ENCODE measurements at regions not wholly inside any gene's neighbourhood (a gene's known extent, or its start where the extent isn't known, plus 50 kb on each side); places are given as distances from the start of the nearest gene placed in this dataset.

DNA sequence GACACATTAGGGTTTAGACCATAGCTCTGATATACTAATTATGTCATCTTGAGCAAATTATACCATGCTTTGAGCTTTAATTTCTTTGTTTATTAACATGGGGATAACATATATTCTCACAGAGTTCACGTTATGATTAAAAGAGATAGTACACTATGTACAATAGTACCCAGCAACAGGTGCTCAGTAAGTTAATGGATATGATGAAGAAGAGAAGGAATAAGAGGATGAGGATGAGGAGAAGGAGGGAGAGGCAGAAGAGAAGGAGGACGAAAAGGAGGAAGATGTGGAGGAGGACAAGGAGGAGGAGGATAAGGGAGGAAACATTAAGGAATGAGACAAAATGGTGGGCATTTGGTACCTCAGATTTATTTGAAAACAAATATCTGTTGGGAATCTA is 260.4 kb downstream of the SH2D1A start:
- Histone ChIP-seq H3K4me3 (no peak overlapping the region), H3K4me1 (ENCODE audit: low read depth) (no peaks in the 10 kb centered on the region), H3K36me3 (ENCODE audit: low read depth) (no peaks in the 10 kb centered on the region), H3K9me3 (no peaks in the 10 kb centered on the region)
- intact Hi-C loops (cut with DNase I, micrococcal nuclease): no loop called here
- ATAC-seq (no peak), DNase-seq (no peak)
- no peak for TF ChIP-seq CTCF (IDR thresholded peaks at IDR 0.05)

DNA sequence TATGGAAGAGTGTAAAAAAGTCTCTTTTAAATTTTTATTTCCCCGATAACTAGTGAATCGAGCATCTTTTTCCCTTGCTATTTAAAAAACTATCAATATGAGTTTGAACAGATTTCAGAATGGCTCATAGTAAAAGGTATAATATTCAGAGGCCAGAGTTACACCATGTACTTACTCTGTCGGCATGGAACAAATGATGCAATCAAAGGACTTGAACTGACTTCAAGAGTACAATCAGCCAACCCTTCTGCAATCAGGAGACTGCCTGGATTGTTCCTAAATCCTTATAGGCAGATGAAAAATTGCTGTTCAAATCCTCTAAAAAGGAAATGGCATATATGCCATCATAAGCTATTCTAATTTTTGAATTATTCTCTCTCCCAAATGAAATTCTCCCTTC is 273.3 kb downstream of the SH2D1A start:
- Histone ChIP-seq H3K9me3 (no peaks in the 10 kb centered on the region), H3K4me1 (ENCODE audit: low read depth) (no peaks in the 10 kb centered on the region), H3K36me3 (ENCODE audit: low read depth) (no peaks in the 10 kb centered on the region), H3K4me3 (no peak overlapping the region)
- DNase-seq (no peak), ATAC-seq (no peak)
- intact Hi-C loops (cut with DNase I, micrococcal nuclease): no loop called here
- no peak for TF ChIP-seq CTCF (IDR thresholded peaks at IDR 0.05)

DNA sequence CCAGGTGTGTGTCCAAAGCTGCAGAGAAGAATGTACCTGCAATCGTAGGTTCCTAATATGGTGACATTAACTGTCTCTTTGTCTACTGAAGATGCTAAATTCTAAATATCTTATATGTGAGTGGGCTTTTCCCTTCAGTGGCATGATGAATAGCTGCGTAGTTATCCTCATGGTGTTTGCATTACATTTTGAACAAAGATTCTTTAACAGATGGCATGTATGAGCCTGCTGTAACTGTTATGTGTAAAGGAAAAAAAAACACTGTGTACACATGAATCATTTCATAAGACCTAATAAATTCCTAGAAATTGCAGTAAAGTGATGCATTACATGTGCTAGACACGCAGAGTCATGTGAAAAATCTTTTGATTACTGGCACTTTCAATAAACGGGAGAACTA is 288.0 kb downstream of the SH2D1A start:
- H3K4me3 ChIP-seq: no peak overlapping the region
- TF ChIP-seq CTCF (IDR thresholded peaks at IDR 0.05): no peak
- intact Hi-C loops (cut with DNase I, micrococcal nuclease): no loop called here
- no peak for DNase-seq
- no peaks in the 10 kb centered on the region for H3K4me1 ChIP-seq (ENCODE audit: low read depth)
- H3K9me3 ChIP-seq: no peaks in the 10 kb centered on the region
- H3K36me3 ChIP-seq (ENCODE audit: low read depth): no peaks in the 10 kb centered on the region
- no peak for ATAC-seq

- intact Hi-C loops (cut with DNase I, micrococcal nuclease): no loop called here
- H3K4me3 ChIP-seq: no peak overlapping the region
- DNase-seq: no peak
- H3K4me1 ChIP-seq (ENCODE audit: low read depth): no peaks in the 10 kb centered on the region
- TF ChIP-seq CTCF (IDR thresholded peaks at IDR 0.05): no peak
- no peaks in the 10 kb centered on the region for H3K36me3 ChIP-seq (ENCODE audit: low read depth)
- ATAC-seq: no peak
- H3K9me3 ChIP-seq: no peaks in the 10 kb centered on the region
Observed at GRCh38 chrX:124641737-124642491, 295.6 kb downstream of the SH2D1A start.

DNA sequence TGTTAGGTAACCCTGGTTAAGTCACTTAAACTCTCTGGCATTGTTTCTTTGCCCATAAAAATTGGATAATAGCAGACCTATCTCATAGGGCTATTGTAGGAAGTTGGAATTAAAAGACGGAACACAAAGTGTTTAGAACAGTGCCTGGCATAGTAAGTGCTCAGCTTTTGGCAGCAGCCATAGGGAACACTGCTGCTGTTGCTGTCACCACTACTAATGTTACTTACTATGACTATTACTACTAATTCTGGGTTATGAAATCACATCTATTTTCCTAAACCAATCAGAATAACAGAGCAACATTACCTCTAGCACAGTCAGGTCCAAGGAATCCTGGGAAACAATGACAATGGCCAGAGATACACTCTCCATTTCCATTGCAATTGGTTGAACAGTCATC is 300.0 kb downstream of the SH2D1A start:
- no peak for ATAC-seq
- Histone ChIP-seq H3K4me3 (no peak overlapping the region), H3K4me1 (ENCODE audit: low read depth) (no peaks in the 10 kb centered on the region), H3K36me3 (ENCODE audit: low read depth) (no peaks in the 10 kb centered on the region), H3K9me3 (no peaks in the 10 kb centered on the region)
- no peak for DNase-seq
- intact Hi-C loops (cut with DNase I, micrococcal nuclease): no loop called here
- TF ChIP-seq CTCF (IDR thresholded peaks at IDR 0.05): no peak

DNA sequence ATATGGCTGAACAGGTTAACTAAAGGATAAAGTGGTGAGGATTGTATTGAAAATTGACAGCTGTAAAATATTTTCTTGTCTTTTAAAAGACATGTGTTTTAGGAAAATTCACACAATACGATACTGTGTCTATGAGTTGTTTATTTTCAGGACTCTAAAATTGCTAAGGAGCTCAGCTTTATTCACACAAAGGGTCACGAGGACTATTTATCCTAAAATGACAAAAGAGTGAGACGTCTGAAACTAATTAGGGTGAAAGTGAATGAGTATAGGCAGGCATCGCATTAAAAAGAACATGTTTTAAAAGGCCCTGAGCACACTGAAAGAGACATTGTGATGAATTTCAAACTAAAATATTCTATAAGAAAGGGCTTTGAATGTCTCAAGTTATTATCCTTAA is 304.7 kb downstream of the SH2D1A start:
- H3K36me3 ChIP-seq (ENCODE audit: low read depth): no peaks in the 10 kb centered on the region
- no peaks in the 10 kb centered on the region for H3K4me1 ChIP-seq (ENCODE audit: low read depth)
- no peak for TF ChIP-seq CTCF (IDR thresholded peaks at IDR 0.05)
- no peaks in the 10 kb centered on the region for H3K9me3 ChIP-seq
- DNase-seq: no peak
- intact Hi-C loops (cut with DNase I, micrococcal nuclease): no loop called here
- no peak overlapping the region for H3K4me3 ChIP-seq
- ATAC-seq: no peak
